SK-N-SH (cell line): ENCODE measurements at regions not wholly inside any gene's neighbourhood (a gene's known extent, or its start where the extent isn't known, plus 50 kb on each side); places are given as distances from the start of the nearest gene placed in this dataset.

ENCODE experiments used
- CTCF ChIA-PET: fragments of 300-600, 350-600 bp; formaldehyde crosslinking; extraction: SDS; loops from one replicate; lab custom pipeline; 2021; lab: Yijun Ruan, JAX
- POLR2A ChIA-PET: fragments of 350-600 bp; sonication (Branson Sonifier 250); formaldehyde crosslinking; extraction: SDS; loops from one replicate; lab custom pipeline; 2020; ENCODE audit warnings: antibody characterized with exemption, inconsistent platforms; lab: Yijun Ruan, JAX
- DNase-seq: peaks from one replicate; pipeline ENCODE4 v3.0.0; 2012
- H2AFZ ChIP-seq: fragments of 200-600 bp; sonication (generic); 2 replicates; pipeline ENCODE4 v1.8.1; 2016; ENCODE audit warnings: antibody characterized with exemption, mild to moderate bottlenecking, low read depth
- H3F3A ChIP-seq: fragments of 200-600 bp; sonication (generic); replicated peaks from 2 replicates; pipeline ENCODE3; 2016; ENCODE audit warnings: antibody characterized with exemption, mild to moderate bottlenecking; ENCODE audit not compliant: insufficient read depth
- H3K27ac ChIP-seq, 2 experiments: fragments of 200-500 bp in 1 of 2; fragments of 200-600 bp in 1 of 2; sonication (Bioruptor generic) in 1 of 2; sonication (generic), shearing (Covaris generic) in 1 of 2; 2 replicates each; pipeline versions ENCODE4 v1.5.1 to v1.6.1; 2014 to 2016; ENCODE audit warnings: low read depth in 2 of 2, inconsistent platforms in 1 of 2, low read length in 1 of 2, mild to moderate bottlenecking in 1 of 2, mixed read lengths in 1 of 2
- H3K27me3 ChIP-seq: fragments of 200-600 bp; sonication (generic), shearing (Covaris generic); 2 replicates; pipeline ENCODE4 v1.6.1; 2016; ENCODE audit warnings: mixed run types; ENCODE audit not compliant: insufficient read depth
- H3K36me3 ChIP-seq, 2 experiments: fragments of 200-500 bp in 1 of 2; fragments of 200-600 bp in 1 of 2; sonication (Bioruptor generic) in 1 of 2; sonication (generic) in 1 of 2; replicated peaks in 1 of 2; 2 replicates each; pipeline versions ENCODE3 to v1.5.1; 2014 to 2016; ENCODE audit warnings: low read length in 1 of 2, mild to moderate bottlenecking in 1 of 2; ENCODE audit not compliant: insufficient read depth in 2 of 2, control insufficient read depth in 1 of 2
- H3K4me1 ChIP-seq, 2 experiments: fragments of 200-500 bp in 1 of 2; fragments of 200-600 bp in 1 of 2; sonication (Bioruptor generic) in 1 of 2; sonication (generic), shearing (Covaris generic) in 1 of 2; 2 replicates each; pipeline versions ENCODE4 v1.5.1 to v1.6.1; 2014 to 2016; ENCODE audit warnings: low read depth in 1 of 2, low read length in 1 of 2, mixed run types in 1 of 2; ENCODE audit not compliant: insufficient read depth in 2 of 2, control insufficient read depth in 1 of 2
- H3K4me2 ChIP-seq: fragments of 200-600 bp; sonication (generic), shearing (Covaris generic); 2 replicates; pipeline ENCODE4 v1.6.1; 2017; ENCODE audit warnings: mixed run types
- H3K4me3 ChIP-seq, 2 experiments: fragments of 200-500 bp in 1 of 2; fragments of 200-600 bp in 1 of 2; sonication (Bioruptor generic) in 1 of 2; sonication (generic), shearing (Covaris generic) in 1 of 2; 2 replicates each; pipeline versions ENCODE4 v1.5.1 to v1.8.1; 2014 to 2016; ENCODE audit warnings: low read depth in 2 of 2, inconsistent platforms in 1 of 2, low read length in 1 of 2, mild to moderate bottlenecking in 1 of 2, mixed read lengths in 1 of 2, moderate library complexity in 1 of 2
- H3K79me2 ChIP-seq: fragments of 200-600 bp; sonication (generic); 2 replicates; pipeline ENCODE4 v1.8.1; 2017; ENCODE audit warnings: mild to moderate bottlenecking; ENCODE audit not compliant: insufficient read depth
- H3K9ac ChIP-seq: fragments of 200-600 bp; sonication (generic); 2 replicates; pipeline ENCODE4 v1.6.1; 2017; ENCODE audit warnings: mixed run types
- H3K9me2 ChIP-seq: fragments of 200-600 bp; sonication (generic); 2 replicates; pipeline ENCODE4 v1.6.1; 2017; ENCODE audit warnings: mixed run types
- H3K9me3 ChIP-seq: fragments of 200-600 bp; sonication (generic); 2 replicates; pipeline ENCODE4 v1.6.1; 2017; ENCODE audit warnings: mixed run types, mild to moderate bottlenecking, moderate library complexity
- H4K20me1 ChIP-seq: fragments of 200-600 bp; sonication (generic); 2 replicates; pipeline ENCODE4 v1.6.1; 2017; ENCODE audit warnings: mild to moderate bottlenecking, mixed run types; ENCODE audit not compliant: insufficient read depth
- FOSL2 ChIP-seq: IDR thresholded peaks from 2 replicates; pipeline ENCODE4 v1.4.0; 2012; ENCODE audit warnings: low read depth, mild to moderate bottlenecking, moderate library complexity, borderline replicate concordance
- FOXM1 ChIP-seq: IDR thresholded peaks from 2 replicates; pipeline ENCODE4 v1.4.0; 2012; ENCODE audit warnings: low read depth, mild to moderate bottlenecking
- GABPA ChIP-seq: IDR thresholded peaks from 2 replicates; pipeline ENCODE4 v1.4.0; 2012; ENCODE audit warnings: low read depth, mild to moderate bottlenecking
- IRF3 ChIP-seq: fragments of 150-350 bp; IDR thresholded peaks from 2 replicates; pipeline ENCODE4 v1.6.1; 2016; ENCODE audit warnings: mild to moderate bottlenecking, low read depth, low read length
- MAX ChIP-seq: IDR thresholded peaks from 2 replicates; pipeline ENCODE4 v1.4.0; 2012; ENCODE audit warnings: low read depth
- NFIC ChIP-seq: IDR thresholded peaks from 2 replicates; pipeline ENCODE4 v1.4.0; 2012; ENCODE audit warnings: borderline replicate concordance
- POLR2AphosphoS5 ChIP-seq: IDR thresholded peaks from 2 replicates; pipeline ENCODE4 v1.6.1; 2012; ENCODE audit warnings: low read depth, low read length
- RAD21 ChIP-seq: IDR thresholded peaks from 2 replicates; pipeline ENCODE4 v1.6.1; 2012; ENCODE audit warnings: mild to moderate bottlenecking, low read length
- RCOR1 ChIP-seq: fragments of 150-350 bp; IDR thresholded peaks from 2 replicates; pipeline ENCODE4 v1.6.1; 2017; ENCODE audit warnings: antibody characterized with exemption, low read length
- REST ChIP-seq: IDR thresholded peaks from 2 replicates; pipeline ENCODE4 v1.6.1; 2012; ENCODE audit warnings: mild to moderate bottlenecking, low read depth, low read length, moderate library complexity
- SIN3A ChIP-seq: IDR thresholded peaks from 2 replicates; pipeline ENCODE4 v1.6.1; 2012; ENCODE audit warnings: low read depth, mild to moderate bottlenecking, low read length, moderate library complexity, borderline replicate concordance
- SMC3 ChIP-seq: IDR thresholded peaks from 2 replicates; pipeline ENCODE4 v1.6.1; 2012; ENCODE audit warnings: low read depth, low read length, improper control_type of control experiment
- TCF12 ChIP-seq: IDR thresholded peaks from 2 replicates; pipeline ENCODE4 v1.4.0; 2012
- YY1 ChIP-seq: IDR thresholded peaks from 2 replicates; pipeline ENCODE4 v1.4.0; 2012; ENCODE audit warnings: low read depth, mild to moderate bottlenecking
- WGBS: methylation state at CpG from one replicate; pipeline ENCODE4 v1.1.6; 2017; ENCODE audit warnings: low lambda C conversion rate; 5-methylcytosine and 5-hydroxymethylcytosine counted together
- TF ChIP-seq, protein P1 (sequence below): IDR thresholded peaks from 2 replicates; pipeline ENCODE4 v1.4.0; 2012; ENCODE audit warnings: low read depth, borderline replicate concordance
- TF ChIP-seq, protein P2 (sequence below): fragments of 200-600 bp; sonication (generic); IDR thresholded peaks from 2 replicates; pipeline ENCODE4 v1.6.1; 2017; ENCODE audit warnings: antibody characterized with exemption, mild to moderate bottlenecking, moderate library complexity

DNA sequence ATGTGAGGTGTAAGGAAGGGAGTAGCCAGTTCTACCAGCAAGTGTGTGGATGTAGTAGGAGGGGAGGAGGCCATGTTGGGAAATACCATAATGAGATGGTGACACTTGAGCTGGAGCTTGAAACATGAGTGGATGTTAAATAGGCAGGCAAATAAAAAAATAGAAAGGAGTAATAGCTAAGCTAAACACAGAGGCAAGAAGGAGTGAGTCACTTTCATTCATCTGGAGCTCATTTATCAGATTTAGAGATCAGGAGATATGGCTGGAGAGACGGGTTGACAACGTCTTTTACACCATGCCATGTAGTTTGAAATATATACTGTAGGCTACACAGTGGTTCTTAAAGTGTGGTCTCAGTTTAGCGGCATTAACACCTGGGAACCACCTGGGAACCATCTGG is 390.5 kb downstream of the DIPK2A start:
- no peak for DNase-seq
- Histone ChIP-seq H3K4me2 (no peak overlapping the region), H3K36me3 (no peaks in the 10 kb centered on the region), H4K20me1 (no peaks in the 10 kb centered on the region), H3K9me3 (no peaks in the 10 kb centered on the region), H3K9me2 (no peaks in the 10 kb centered on the region; the same call in 1 of the 2 replicates), H3F3A (no peaks in the 10 kb centered on the region), H3K27me3 (no peaks in the 10 kb centered on the region), H3K4me3 (no peak overlapping the region), H3K9ac (no peak overlapping the region), H2AFZ (no peak overlapping the region), H3K79me2 (no peaks in the 10 kb centered on the region), H3K4me1 (no peaks in the 10 kb centered on the region), H3K27ac (no peak overlapping the region)
- ChIA-PET POLR2A (no interaction called here), CTCF (no interaction called here)
- TF ChIP-seq TCF12 (no peak), REST (no peak), FOXM1 (no peak), GABPA (no peak), YY1 (no peak), FOSL2 (no peak), MAX (no peak), IRF3 (no peak), SMC3 (no peak), SIN3A (no peak), RCOR1 (no peak), POLR2AphosphoS5 (no peak), NFIC (no peak), RAD21 (no peak)
- TF ChIP-seq, protein P1, sequence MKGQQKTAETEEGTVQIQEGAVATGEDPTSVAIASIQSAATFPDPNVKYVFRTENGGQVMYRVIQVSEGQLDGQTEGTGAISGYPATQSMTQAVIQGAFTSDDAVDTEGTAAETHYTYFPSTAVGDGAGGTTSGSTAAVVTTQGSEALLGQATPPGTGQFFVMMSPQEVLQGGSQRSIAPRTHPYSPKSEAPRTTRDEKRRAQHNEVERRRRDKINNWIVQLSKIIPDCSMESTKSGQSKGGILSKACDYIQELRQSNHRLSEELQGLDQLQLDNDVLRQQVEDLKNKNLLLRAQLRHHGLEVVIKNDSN: no peak
- TF ChIP-seq, protein P2, sequence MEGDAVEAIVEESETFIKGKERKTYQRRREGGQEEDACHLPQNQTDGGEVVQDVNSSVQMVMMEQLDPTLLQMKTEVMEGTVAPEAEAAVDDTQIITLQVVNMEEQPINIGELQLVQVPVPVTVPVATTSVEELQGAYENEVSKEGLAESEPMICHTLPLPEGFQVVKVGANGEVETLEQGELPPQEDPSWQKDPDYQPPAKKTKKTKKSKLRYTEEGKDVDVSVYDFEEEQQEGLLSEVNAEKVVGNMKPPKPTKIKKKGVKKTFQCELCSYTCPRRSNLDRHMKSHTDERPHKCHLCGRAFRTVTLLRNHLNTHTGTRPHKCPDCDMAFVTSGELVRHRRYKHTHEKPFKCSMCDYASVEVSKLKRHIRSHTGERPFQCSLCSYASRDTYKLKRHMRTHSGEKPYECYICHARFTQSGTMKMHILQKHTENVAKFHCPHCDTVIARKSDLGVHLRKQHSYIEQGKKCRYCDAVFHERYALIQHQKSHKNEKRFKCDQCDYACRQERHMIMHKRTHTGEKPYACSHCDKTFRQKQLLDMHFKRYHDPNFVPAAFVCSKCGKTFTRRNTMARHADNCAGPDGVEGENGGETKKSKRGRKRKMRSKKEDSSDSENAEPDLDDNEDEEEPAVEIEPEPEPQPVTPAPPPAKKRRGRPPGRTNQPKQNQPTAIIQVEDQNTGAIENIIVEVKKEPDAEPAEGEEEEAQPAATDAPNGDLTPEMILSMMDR: no peak
- WGBS: 1% methylated on average over 3 of the region's 3 CpGs
